ENCODE measurements at regions not wholly inside any gene's neighbourhood (a gene's known extent, or its start where the extent isn't known, plus 50 kb on each side); places are given as distances from the start of the nearest gene placed in this dataset.

- Mint-ChIP-seq H3K36me3 (ENCODE audit: low read depth) (no peaks in the 10 kb centered on the region), H3K4me1 (peaks cover 14% of the 10 kb centered on the region), H3K27me3 (ENCODE audit: insufficient read depth) (no peaks in the 10 kb centered on the region), H3K27ac (no peak overlapping the region), H3K4me3 (no peak overlapping the region), H3K9me3 (peaks cover 27% of the 10 kb centered on the region)
- no peak for DNase-seq
- Histone ChIP-seq H3K4me1 (ENCODE audit: control insufficient read depth, insufficient read depth, low read length) (peaks cover 3% of the 10 kb centered on the region), H3K27ac (ENCODE audit: low read depth, low read length) (no peak overlapping the region), H3K36me3 (ENCODE audit: control insufficient read depth, insufficient read depth, low read length) (no peaks in the 10 kb centered on the region), H3K9me3 (ENCODE audit: control insufficient read depth, low read length) (peaks cover 28% of the 10 kb centered on the region), H3K4me3 (ENCODE audit: low read length) (peak overlapping the region; percentile 15), H3K27me3 (ENCODE audit: control insufficient read depth, insufficient read depth, low read length, poor library complexity, severe bottlenecking) (no peaks in the 10 kb centered on the region), H3K9ac (ENCODE audit: extremely low read depth, low read length, poor library complexity, severe bottlenecking) (no peak overlapping the region)
- TF ChIP-seq, protein P1, sequence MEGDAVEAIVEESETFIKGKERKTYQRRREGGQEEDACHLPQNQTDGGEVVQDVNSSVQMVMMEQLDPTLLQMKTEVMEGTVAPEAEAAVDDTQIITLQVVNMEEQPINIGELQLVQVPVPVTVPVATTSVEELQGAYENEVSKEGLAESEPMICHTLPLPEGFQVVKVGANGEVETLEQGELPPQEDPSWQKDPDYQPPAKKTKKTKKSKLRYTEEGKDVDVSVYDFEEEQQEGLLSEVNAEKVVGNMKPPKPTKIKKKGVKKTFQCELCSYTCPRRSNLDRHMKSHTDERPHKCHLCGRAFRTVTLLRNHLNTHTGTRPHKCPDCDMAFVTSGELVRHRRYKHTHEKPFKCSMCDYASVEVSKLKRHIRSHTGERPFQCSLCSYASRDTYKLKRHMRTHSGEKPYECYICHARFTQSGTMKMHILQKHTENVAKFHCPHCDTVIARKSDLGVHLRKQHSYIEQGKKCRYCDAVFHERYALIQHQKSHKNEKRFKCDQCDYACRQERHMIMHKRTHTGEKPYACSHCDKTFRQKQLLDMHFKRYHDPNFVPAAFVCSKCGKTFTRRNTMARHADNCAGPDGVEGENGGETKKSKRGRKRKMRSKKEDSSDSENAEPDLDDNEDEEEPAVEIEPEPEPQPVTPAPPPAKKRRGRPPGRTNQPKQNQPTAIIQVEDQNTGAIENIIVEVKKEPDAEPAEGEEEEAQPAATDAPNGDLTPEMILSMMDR (conservative IDR thresholded peaks at IDR 0.05): no peak
- 80 to 92% methylated on average over 3 to 4 of the region's 4 CpGs for WGBS, 2 experiments (ENCODE audit: insufficient coverage in 1 of 2, insufficient read length in 1 of 2)
These were observed 578.7 kb upstream of the ADAMTS16 start for GRCh38 chr5:4561403-4561802.

DNA sequence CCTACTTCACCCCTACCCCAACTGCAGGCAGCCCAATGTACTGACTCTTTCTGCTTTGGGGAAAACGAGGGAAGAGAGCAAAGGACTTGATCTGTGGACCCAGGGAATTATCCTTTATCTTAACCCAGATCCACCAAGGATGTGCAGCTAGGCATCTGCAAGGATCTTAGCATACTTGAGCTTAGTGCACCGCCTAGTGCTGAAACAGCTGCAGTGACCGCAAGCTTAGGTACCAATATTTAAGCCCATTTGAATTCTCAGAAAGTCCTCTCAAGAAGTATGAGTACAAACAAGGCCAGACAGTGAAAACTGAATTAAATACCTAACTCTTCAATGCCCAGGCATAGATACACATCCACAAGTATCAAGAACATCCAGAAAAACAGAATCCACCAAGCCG, 576.7 kb upstream of the ADAMTS16 start:
- H3K9me3 ChIP-seq (ENCODE audit: control insufficient read depth, low read length): peaks cover 28% of the 10 kb centered on the region
- Mint-ChIP-seq H3K9me3 (peaks cover 27% of the 10 kb centered on the region), H3K27ac (no peak overlapping the region), H3K4me1 (no peaks in the 10 kb centered on the region), H3K36me3 (ENCODE audit: low read depth) (no peaks in the 10 kb centered on the region), H3K4me3 (no peak overlapping the region), H3K27me3 (ENCODE audit: insufficient read depth) (no peaks in the 10 kb centered on the region)
- WGBS, 2 experiments (ENCODE audit: insufficient coverage in 1 of 2, insufficient read length in 1 of 2): 26 to 46% methylated on average over 3 to 4 of the region's 4 CpGs
- no peaks in the 10 kb centered on the region for H3K27me3 ChIP-seq (ENCODE audit: control insufficient read depth, insufficient read depth, low read length, poor library complexity, severe bottlenecking)
- H3K36me3 ChIP-seq (ENCODE audit: control insufficient read depth, insufficient read depth, low read length): no peaks in the 10 kb centered on the region
- no peak overlapping the region for H3K9ac ChIP-seq (ENCODE audit: extremely low read depth, low read length, poor library complexity, severe bottlenecking)
- H3K4me3 ChIP-seq (ENCODE audit: low read length): no peak overlapping the region
- TF ChIP-seq, protein P1 (conservative IDR thresholded peaks at IDR 0.05): peak; percentile 94
- DNase-seq: peak; percentile 80
- H3K4me1 ChIP-seq (ENCODE audit: control insufficient read depth, insufficient read depth, low read length): no peaks in the 10 kb centered on the region
- no peak overlapping the region for H3K27ac ChIP-seq (ENCODE audit: low read depth, low read length)

- H3K4me1 ChIP-seq (ENCODE audit: control insufficient read depth, insufficient read depth, low read length): no peaks in the 10 kb centered on the region
- H3K9me3 ChIP-seq (ENCODE audit: control insufficient read depth, low read length): peaks cover 3% of the 10 kb centered on the region
- no peak overlapping the region for H3K9ac ChIP-seq (ENCODE audit: extremely low read depth, low read length, poor library complexity, severe bottlenecking)
- H3K4me3 Mint-ChIP-seq: no peak overlapping the region
- no peaks in the 10 kb centered on the region for H3K27me3 ChIP-seq (ENCODE audit: control insufficient read depth, insufficient read depth, low read length, poor library complexity, severe bottlenecking)
- no peak overlapping the region for H3K27ac Mint-ChIP-seq
- H3K4me1 Mint-ChIP-seq: peaks cover 9% of the 10 kb centered on the region
- no peak for DNase-seq
- WGBS, 2 experiments (ENCODE audit: insufficient coverage in 1 of 2, insufficient read length in 1 of 2): 90 to 92% methylated on average over 2 to 4 of the region's 5 CpGs
- no peak overlapping the region for H3K4me3 ChIP-seq (ENCODE audit: low read length)
- TF ChIP-seq, protein P1 (conservative IDR thresholded peaks at IDR 0.05): no peak
- H3K36me3 ChIP-seq (ENCODE audit: control insufficient read depth, insufficient read depth, low read length): no peaks in the 10 kb centered on the region
- peak overlapping the region; percentile 18 for H3K27ac ChIP-seq (ENCODE audit: low read depth, low read length)
- H3K36me3 Mint-ChIP-seq (ENCODE audit: low read depth): no peaks in the 10 kb centered on the region
- H3K9me3 Mint-ChIP-seq: peaks cover 8% of the 10 kb centered on the region
- no peaks in the 10 kb centered on the region for H3K27me3 Mint-ChIP-seq (ENCODE audit: insufficient read depth)
These were observed 569.8 kb upstream of the ADAMTS16 start for GRCh38 chr5:4570047-4570995.

Data from endodermal cell (in vitro differentiated cells).